K562 (cell line): ENCODE measurements at regions not wholly inside any gene's neighbourhood (a gene's known extent, or its start where the extent isn't known, plus 50 kb on each side); places are given as distances from the start of the nearest gene placed in this dataset.

Source experiments
- ATAC-seq: fragments of 200-7000 bp; cut with Tn5 transposase; 3 replicates; pipeline ENCODE4 v1.9.1; 2020; ENCODE audit warnings: moderate library complexity
- BruUV-seq: library from RNA; stranded (reverse); fragments of 400-500 nt; replicated peaks from 2 replicates; lab custom pipeline; 2021; lab: Mats Ljungman, UMichigan
- CTCF ChIA-PET: fragments of 300-600 bp; formaldehyde crosslinking; extraction: SDS; loops from one replicate; lab custom pipeline; 2021; ENCODE audit warnings: low intra/inter-chr PET ratio; lab: Yijun Ruan, JAX
- POLR2A ChIA-PET: fragments of 300-600, 350-650 bp; sonication (Branson Sonifier 250); formaldehyde crosslinking; extraction: SDS; loops from one replicate; lab custom pipeline; 2021; ENCODE audit warnings: antibody characterized with exemption, inconsistent platforms; lab: Yijun Ruan, JAX
- DNase-seq, 4 experiments: peaks; one replicate each; pipeline versions ENCODE4 v3.0.0 to v3.0.0-alpha.2; 2011 to 2018; ENCODE audit warnings: low spot score in 3 of 4, mixed read lengths in 3 of 4; ENCODE audit errors: extremely low read depth in 1 of 4
- FAIRE-seq: peaks from 2 replicates; lab custom pipeline; 2011; peaks lifted over from hg19 to GRCh38; lab: Jason Lieb, UNC
- H2AFZ ChIP-seq: 2 replicates; pipeline ENCODE4 v1.6.0; 2011; ENCODE audit warnings: low read depth, low read length, control low read depth, inconsistent platforms
- H3K27ac ChIP-seq: fragments of 200-600 bp; 3 replicates; pipeline ENCODE4 v1.8.0; 2011; ENCODE audit warnings: low read depth, mild to moderate bottlenecking, control low read depth, inconsistent platforms, low read length, moderate library complexity, mixed read lengths; ENCODE audit errors: extremely low read depth
- H3K27me3 ChIP-seq, 2 experiments: fragments of 300-600 bp in 1 of 2; 2 replicates in 1 of 2; 3 replicates in 1 of 2; pipeline versions ENCODE4 v1.6.0 to v1.8.0; 2011; ENCODE audit warnings: inconsistent platforms in 2 of 2, low read length in 2 of 2, mild to moderate bottlenecking in 1 of 2, mixed read lengths in 1 of 2, moderate library complexity in 1 of 2; ENCODE audit not compliant: control insufficient read depth in 2 of 2, insufficient read depth in 2 of 2
- H3K36me3 ChIP-seq: fragments of 300-600 bp; 3 replicates; pipeline ENCODE4 v1.8.0; 2011; ENCODE audit warnings: mild to moderate bottlenecking, low read length, inconsistent platforms; ENCODE audit not compliant: control insufficient read depth, insufficient read depth
- H3K4me1 ChIP-seq, 2 experiments: fragments of 200-600 bp in 1 of 2; replicated peaks in 1 of 2; 2 replicates in 1 of 2; 3 replicates in 1 of 2; pipeline versions ENCODE4 v1.5.1 to v1.8.0; 2011; ENCODE audit warnings: inconsistent platforms in 2 of 2, low read length in 2 of 2, mild to moderate bottlenecking in 1 of 2, mixed read lengths in 1 of 2, moderate library complexity in 1 of 2; ENCODE audit not compliant: control insufficient read depth in 2 of 2, insufficient read depth in 2 of 2
- H3K4me2 ChIP-seq: 2 replicates; pipeline ENCODE4 v1.6.1; 2011; ENCODE audit warnings: low read length, control low read depth, inconsistent platforms, mixed read lengths; ENCODE audit not compliant: insufficient read depth
- H3K4me3 ChIP-seq: fragments of 200-600 bp; sonication (generic), shearing (Covaris generic); 2 replicates; pipeline ENCODE4 v1.5.1; 2016; ENCODE audit warnings: control low read depth, inconsistent platforms
- H3K79me2 ChIP-seq: fragments of 200-600 bp; 3 replicates; pipeline ENCODE4 v1.8.0; 2011; ENCODE audit warnings: low read length, inconsistent platforms; ENCODE audit not compliant: control insufficient read depth, insufficient read depth
- H3K9ac ChIP-seq, 2 experiments: 2 replicates each; pipeline versions ENCODE4 v1.6.0 to v1.6.1; 2011; ENCODE audit warnings: low read depth in 2 of 2, low read length in 2 of 2, control low read depth in 1 of 2, inconsistent platforms in 1 of 2, mild to moderate bottlenecking in 1 of 2, mixed read lengths in 1 of 2; ENCODE audit not compliant: insufficient read depth in 1 of 2
- H3K9me1 ChIP-seq: one replicate; pipeline ENCODE4 v1.6.0; 2011; ENCODE audit warnings: inconsistent platforms, mild to moderate bottlenecking, low read length, moderate library complexity; ENCODE audit not compliant: control insufficient read depth, insufficient read depth
- H3K9me3 ChIP-seq: replicated peaks from 2 replicates; pipeline ENCODE4 v1.5.1; 2011; ENCODE audit warnings: low read depth, low read length, inconsistent platforms; ENCODE audit not compliant: control insufficient read depth, insufficient read depth
- H4K20me1 ChIP-seq: replicated peaks from 2 replicates; pipeline ENCODE4 v1.6.1; 2011; ENCODE audit warnings: low read length, inconsistent platforms, mixed read lengths; ENCODE audit not compliant: control insufficient read depth, insufficient read depth
- CBFB ChIP-seq: sonication (generic); formaldehyde crosslinking; IDR thresholded peaks from 2 replicates; pipeline ENCODE4 v1.4.0; 2020; ENCODE audit warnings: mild to moderate bottlenecking, missing genetic modification reagents
- RBM25 ChIP-seq: fragments of 200-400 bp; formaldehyde crosslinking; IDR thresholded peaks from 2 replicates; pipeline ENCODE4 v1.6.1; 2018; ENCODE audit warnings: low read length, low read depth, moderate library complexity; ENCODE audit not compliant: severe bottlenecking
- WGBS: fragments of 100-300 bp; shearing (Covaris generic); methylation state at CpG from one replicate; pipeline ENCODE4 v1.1.6; 2016; ENCODE audit warnings: low coverage, mixed read lengths; ENCODE audit not compliant: insufficient coverage; ENCODE audit errors: missing lambda C conversion rate; 5-methylcytosine and 5-hydroxymethylcytosine counted together
- in situ Hi-C: fragments of 300-500 bp; cut with MboI; formaldehyde crosslinking; loops from 4 replicates; pipeline ENCODE4 v1.15.0; 2018; ENCODE audit warnings: inconsistent platforms, mixed read lengths
- intact Hi-C: fragments of 100-400 bp; cut with micrococcal nuclease; formaldehyde crosslinking; loops from 2 replicates; pipeline ENCODE4 v1.14.2; 2022

DNA sequence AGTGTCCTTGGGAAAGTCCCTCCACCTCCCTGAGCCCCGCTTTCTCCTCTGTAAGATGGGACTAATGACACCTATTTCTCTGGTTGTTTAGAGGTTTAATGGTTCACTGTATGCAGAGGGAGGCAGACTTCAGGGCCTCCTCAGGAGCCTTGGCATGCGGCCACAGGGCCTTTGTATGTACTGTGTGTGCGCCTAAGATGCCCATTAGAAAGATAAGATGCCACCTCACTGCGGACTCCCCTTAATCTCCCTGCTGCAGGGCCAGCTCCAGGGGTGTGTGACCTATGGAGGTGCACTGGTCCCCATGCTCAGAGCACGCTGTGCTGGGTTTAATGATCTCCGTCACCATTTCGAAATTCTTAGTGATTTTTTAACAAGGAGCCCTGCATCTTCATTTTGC is 59.3 kb downstream of the TMEM235 start:
- no peaks in the 10 kb centered on the region for H3K79me2 ChIP-seq
- no peak overlapping the region for H3K27ac ChIP-seq
- no peaks in the 10 kb centered on the region for H3K9me3 ChIP-seq
- H3K4me1 ChIP-seq: peaks cover 4 to 28% of the 10 kb centered on the region in 2 experiments; a peak in 4 of 5 replicates
- no peak for ATAC-seq
- no peak for TF ChIP-seq CBFB (CRISPR knock-in tag)
- peak; percentile 79 for TF ChIP-seq RBM25
- TF ChIP-seq, all 486 proteins: peak for 1
- H2AFZ ChIP-seq: no peak overlapping the region
- H4K20me1 ChIP-seq: no peaks in the 10 kb centered on the region
- ChIA-PET CTCF (interaction anchor here (1.4 to 1.6 kb wide), 2 partner anchors 22 to 131 kb away, joined by 3 to 11 read pairs; no protein-coding TSS in a partner anchor), POLR2A (no interaction called here)
- H3K9me1 ChIP-seq: peaks cover 2% of the 10 kb centered on the region
- no TSS peak for BruUV-seq
- no peak overlapping the region for H3K4me2 ChIP-seq
- 83% methylated on average over 7 of the region's 7 CpGs for whole genome bisulfite sequencing
- no peaks in the 10 kb centered on the region for H3K27me3 ChIP-seq
- intact Hi-C loops (no loop called here), in situ Hi-C loops (no loop called here)
- no peak overlapping the region for H3K4me3 ChIP-seq
- FAIRE-seq (no peak), DNase-seq (no peak)
- peak overlapping the region in 1 of 2 experiments; percentile 69; a peak in 1 of 4 replicates for H3K9ac ChIP-seq
- H3K36me3 ChIP-seq: no peaks in the 10 kb centered on the region
